Skin of body (tissue), 1 donor: ENCODE measurements at regions not wholly inside any gene's neighbourhood (a gene's known extent, or its start where the extent isn't known, plus 50 kb on each side); places are given as distances from the start of the nearest gene placed in this dataset.
"Not testable (repeated sequence)": the region's sequence is repeated elsewhere in the genome, so short reads cannot be mapped to it uniquely, and the experiment has no call there.

Experiments
- DNase-seq: peaks from one replicate; lab custom pipeline; 2025; lab: John Stamatoyannopoulos, UW

DNA sequence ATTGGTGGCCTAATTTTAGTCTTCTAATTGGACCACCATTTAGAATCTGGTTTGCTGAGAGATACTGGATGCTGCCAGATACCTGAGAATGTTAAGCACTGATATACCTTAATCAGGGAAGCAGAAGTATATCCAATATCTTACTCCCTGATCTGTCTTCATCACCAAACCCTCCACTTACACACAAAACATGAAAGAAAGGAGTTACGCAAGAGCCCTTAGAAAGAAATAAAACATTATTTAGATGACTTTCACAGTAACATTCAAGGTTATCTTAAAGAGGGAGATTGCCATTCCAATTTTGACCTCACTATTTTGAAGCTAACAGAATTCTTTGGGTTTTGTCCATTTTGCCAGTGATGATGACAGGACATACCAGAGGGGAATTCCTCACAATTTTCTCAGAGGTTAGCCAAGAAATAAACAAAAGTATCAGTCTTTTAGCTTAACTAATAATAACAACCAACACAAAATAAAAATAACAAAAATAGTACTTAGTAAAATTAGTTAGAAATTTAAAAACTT lies 496.1 kb downstream of the NFIB start:
- DNase-seq = no peak

DNA sequence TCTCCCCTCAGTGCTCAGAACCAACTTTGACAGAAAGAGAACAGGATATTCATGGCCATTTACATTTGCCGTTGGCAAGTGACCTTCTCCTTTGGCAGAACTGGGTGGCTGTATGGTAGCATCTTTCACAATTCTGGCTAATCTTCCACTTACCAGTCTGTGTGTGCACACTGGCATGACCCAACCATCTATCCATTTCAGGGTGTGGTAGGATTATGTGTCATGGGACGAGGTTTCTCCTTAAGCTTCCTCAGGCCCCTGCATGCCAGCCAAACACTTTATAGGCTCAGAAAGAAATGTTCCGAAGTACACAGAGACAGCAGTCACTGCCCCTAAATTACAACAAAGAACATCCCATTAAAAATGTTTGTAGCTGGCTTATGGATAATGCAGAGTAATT lies 497.1 kb downstream of the NFIB start:
- no peak for DNase-seq

DNA sequence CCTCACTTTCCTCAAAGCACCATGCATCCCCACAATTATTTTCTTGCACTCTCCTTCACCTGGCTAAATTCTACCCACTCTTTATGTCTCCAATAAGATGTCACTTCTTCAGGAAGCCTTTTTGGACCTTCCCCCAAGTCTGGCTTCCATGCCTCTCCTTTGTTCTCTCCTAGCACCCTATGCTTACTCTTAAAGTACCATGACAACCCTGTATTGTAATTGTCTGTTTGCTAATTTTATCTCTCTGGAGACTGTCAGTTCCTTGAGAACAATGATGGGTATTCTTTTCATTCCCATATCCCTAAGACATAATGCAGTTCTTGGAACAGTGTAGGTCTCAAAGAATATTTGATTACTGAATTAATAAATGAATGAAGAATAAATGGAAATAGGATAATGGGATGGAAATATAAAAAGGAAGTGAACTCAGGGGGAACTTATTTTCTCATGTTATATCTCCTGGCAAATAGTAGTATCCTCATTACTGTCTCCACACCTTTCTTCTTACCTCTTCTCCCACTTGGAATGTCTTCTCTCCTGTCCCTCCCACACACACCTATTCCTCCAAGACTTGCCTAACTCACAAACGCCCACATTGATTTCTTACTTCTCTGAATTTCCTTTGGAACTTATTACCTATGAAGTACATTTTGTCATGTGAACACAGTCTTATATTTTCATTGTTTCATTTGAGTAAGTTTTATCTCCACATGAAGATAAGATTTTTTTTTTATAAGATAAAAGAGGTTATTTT lies 499.1 kb downstream of the NFIB start:
- DNase-seq = no peak

DNA sequence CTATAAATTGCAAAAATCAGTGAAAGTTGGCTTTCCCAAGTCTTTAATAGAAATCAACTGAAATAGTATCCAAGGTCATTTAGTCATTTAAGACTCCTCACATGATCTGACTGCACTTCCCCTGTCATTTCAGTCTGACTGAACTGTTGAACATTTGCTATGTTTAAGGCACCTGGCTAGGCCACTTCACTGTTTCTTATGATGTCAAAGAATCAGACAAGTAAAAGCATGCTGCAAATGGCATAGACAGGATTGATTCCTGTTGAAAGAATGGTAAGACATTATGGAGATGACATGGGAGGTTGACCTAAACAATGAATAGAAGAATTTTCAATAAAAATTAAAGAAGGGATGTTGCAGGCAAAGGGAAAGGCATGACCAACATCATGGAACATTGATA lies 502.1 kb downstream of the NFIB start:
- no peak for DNase-seq

DNA sequence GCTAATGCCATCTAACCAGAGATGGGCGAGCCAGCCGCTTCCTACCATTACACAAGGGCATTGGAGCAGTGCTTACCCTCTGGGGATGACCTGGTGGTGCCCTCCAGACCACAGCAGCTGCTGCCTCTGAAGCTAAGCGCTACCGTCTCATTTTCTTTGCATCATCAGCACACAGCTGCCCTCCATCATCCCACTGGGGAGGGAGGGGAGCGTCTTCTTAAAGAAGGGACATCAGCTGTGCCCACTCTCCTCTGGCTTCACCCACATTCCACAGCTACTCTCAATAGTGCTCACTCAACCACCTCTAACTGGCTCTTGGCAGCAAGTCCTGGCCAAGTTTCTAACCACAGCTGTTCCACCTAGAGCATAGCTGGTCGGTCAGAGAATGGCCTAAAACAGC lies 503.4 kb downstream of the NFIB start:
- peak; percentile 19 for DNase-seq

DNA sequence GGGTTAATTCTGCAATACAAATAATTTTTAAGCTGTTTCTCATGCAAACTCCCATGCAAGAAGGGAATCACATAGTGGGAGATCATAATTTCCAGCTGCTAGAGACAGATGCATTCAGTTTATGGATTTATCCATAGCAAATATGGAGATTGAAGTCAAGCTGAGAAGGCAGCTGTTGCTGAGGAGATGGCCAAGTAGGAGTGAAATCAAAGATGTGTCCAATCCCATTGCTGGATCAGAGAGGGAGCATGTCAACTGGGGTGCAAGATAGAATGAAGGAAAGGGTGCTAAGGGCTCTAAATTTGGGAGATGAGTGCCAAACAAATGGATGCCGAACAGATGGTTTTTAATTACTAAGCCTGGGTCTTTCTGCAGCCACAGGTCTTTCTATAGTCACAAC lies 504.5 kb downstream of the NFIB start:
- DNase-seq = no peak

DNA sequence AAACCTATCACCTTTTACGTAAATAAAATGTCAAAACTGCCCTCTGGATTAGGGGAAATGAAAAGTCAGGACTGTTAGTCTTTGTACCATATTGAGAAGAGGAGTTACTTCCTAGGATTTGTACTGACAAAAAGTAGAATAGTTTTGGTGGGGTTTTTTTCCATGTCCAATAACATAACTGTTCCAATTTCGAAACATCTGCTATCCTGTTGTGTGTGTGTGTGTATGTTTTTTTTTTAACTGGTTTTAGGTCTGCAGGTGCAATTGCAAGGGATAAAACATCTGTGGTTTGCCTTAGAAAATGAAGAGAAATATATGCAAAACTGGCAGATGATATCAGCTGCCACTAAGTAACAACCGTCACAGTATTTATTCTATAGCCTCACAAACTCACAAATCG lies 506.8 kb downstream of the NFIB start:
- DNase-seq = no peak

DNA sequence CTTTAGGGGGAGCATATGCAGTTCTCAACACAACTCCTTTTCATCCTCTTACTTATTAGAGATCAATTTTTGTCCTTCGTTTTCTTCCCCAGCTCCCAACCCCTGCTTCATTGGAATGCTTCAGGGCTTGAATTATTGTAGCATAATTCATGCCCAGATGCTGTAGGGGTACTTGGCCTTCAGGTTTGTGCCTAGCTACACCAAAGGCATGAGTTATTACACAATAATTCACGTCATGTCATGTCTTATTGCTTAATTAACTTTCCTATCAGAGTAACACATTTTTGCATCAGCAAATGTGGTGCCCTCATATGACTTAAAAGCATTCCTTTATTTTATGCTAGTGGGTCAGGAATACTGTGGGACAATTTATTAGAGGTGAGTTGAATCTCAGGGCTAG lies 507.2 kb downstream of the NFIB start:
- DNase-seq = no peak

DNA sequence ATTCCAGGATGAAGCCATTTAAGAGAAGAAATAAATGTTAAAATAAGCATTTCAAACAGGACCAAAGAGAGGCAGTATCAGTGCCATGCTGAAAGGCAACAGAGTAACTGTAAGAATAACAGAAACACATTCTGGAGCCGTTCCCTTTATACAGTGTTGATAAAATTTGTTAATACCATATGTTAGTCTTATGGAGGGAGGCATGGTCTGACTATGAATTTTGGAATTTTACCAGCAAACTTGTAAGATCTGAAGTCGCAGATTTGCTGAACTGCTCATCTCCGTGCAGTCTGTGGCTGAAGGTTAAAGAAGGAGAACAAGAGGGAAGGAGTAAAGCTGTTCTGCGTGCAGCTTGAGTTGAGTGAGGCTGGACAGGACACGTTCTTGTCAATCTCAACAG lies 508.4 kb downstream of the NFIB start:
- peak; percentile 79 for DNase-seq

DNA sequence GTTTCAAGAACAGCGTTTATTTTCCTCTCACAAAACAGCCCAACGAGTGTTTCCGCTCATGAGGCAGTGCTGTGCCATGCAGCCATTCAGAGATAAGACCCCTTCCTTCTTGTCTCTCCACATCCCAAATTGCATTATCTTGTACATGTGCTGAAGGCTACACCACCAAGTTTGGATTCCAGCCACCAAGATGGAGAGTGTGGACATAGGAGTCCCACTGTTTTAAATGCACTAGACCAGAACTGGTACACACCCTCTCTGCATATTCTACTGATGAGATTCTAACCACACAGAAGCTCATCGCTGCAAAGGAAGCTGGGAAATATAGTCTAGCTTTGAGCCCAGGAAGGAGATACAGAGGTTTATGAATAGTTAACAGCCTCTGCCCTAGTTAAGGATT lies 509.4 kb downstream of the NFIB start:
- DNase-seq = no peak

DNA sequence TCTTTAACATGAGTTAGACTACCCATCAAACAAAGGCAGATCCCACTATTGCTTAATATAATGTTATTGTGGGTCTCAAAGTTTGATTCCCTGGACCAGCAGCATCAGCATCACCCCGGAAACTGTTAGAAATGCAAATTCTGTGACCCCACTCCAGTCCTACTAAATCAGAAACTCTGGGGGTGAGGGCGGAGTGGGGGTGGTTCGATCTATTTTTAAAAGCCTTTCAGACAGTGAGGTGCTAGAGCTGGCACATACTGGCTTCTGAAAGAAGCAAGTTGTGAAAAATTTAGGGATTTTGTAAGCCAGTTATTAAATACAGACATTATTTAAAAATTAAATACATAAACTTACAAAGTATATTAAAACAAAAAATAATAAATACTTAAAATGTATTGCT lies 513.2 kb downstream of the NFIB start:
- no peak for DNase-seq

DNA sequence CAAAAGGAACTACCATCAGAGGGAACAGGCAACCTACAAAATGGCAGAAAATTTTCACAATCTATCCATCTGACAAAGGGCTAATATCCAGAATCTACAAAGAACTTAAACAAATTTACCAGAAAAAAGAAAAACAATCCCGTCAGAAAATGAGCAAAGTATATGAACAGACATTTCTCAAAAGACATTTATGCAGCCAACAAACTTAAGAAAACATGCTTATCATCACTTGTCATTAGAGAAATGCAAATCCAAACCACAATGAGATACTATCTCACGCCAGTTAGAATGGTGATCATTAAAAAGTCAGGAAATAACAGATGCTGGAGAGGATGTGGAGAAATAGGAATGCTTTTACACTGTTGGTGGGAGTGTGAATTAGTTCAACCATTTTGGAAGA lies 516.2 kb downstream of the NFIB start:
- DNase-seq = not testable (repeated sequence)

DNA sequence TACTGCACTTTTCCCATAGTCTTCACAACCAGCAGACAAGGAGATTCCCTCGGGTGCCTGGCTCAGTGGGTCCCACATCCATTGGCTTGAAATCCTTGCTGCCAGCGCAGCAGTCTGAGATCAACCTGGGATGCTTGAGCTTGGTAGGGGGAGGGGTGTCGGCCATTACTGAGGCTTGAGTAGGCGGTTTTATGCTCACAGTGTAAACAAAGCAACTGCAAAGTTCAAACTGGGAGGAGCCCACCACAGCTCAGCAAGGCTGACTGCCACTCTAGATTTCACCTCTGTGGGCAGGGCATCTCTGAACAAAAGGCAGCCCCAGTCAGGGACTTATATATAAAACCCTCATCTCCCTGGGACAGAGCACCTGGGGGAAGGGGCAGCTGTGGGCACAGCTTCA lies 512.3 kb upstream of the MPDZ start:
- DNase-seq = no peak

DNA sequence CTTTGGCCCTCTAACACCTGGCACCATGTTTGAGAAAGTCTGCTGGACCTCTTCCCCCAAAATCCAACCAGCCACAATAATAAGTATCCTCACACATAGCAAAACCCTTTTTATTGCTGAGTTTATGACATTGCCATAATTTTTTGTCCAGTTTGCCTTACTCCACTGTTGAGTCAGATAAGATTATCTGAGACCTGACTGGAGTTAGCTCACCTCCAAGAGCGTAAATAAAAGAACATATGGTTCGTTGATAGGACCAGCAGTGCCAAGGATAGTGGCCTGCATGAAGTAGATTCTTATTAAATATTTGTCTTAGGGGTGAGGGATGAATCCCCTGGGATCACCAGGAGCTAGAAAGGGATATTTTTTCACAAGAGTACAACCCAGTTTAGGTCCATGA lies 510.6 kb upstream of the MPDZ start:
- no peak for DNase-seq

DNA sequence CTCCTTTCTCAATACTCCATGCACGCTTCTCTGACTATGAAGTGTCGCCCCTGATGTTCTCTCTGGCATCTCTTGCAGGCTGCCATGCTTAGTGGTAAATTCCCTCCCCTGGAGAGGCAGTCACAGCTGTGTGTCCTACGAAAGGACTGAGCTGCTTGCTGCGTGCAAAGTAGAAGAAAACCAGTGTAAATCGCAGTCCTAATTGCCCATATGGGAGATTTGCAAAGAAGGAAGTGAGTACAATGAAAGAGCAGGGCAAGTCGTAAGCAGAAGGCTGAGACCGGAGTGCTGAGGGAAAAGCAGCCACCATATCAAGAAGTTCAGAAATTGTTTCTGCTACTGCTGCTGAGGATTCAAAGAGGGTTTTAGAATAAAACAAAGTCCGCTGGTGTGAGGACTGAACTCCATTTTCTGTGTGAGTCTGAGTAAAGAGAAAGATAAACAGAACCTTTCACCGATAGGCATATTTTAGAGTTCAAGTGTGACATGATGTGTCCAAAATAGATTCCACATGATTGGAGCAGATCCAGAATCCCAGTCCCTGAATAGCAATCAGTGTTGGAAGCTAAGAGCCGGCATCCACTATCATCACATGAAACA lies 507.8 kb upstream of the MPDZ start:
- peak; percentile 97 for DNase-seq

DNA sequence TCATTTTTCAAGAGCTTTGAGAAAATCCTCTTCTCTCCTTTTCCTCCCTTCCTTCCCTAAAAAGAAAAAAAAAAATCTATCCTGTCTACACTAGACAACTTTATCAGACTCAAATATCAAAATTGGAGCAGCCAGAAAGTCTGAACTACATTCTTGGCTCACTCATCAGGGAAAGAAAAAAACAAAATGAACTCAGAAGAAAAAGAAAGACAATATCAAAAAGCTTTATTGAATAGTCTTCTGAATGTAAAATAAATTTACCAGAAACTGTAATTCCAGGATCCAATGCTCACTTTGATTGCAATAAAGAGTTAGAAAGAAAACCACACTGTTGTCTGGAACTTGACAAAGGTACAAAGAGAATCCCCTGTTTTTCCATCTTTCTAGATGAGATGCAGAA lies 507.2 kb upstream of the MPDZ start:
- no peak for DNase-seq

DNA sequence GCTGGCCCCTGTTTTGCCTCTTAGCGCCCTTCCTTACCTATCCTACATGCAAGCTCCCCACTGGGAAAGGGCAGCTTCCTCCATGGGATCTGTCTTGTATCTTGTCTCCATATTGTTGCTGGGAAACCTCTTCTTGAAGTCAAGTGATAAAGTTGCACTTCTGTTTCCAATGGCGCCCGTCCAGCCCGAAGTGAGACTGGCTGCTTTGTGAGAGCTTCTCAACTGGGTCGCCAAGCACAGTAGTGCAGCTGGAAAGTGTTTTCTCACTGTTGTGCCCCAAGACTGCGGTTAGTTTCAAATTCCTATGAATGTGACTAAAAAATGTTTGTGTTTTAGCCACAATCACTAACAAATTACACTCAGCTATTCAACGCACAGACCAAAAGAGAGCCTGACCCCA lies 506.6 kb upstream of the MPDZ start:
- no peak for DNase-seq

DNA sequence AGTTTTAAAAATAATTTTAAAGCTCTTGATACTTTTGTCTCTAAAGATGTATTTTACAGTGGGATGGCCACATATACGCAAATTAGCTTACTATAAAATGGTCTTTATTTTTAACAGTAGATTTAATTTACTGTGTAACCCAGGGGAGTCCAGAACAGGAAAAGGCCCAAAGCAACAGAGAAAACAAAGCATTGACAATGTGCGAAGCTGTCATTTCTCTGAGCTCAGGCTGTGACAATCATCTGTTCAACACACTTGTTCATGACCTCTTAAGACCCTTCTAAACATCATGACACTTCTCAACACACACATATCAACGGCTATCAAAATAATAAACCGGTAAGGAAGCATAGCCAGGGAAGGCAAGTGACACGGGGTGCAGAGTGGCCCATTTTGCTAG lies 499.6 kb upstream of the MPDZ start:
- DNase-seq = no peak

DNA sequence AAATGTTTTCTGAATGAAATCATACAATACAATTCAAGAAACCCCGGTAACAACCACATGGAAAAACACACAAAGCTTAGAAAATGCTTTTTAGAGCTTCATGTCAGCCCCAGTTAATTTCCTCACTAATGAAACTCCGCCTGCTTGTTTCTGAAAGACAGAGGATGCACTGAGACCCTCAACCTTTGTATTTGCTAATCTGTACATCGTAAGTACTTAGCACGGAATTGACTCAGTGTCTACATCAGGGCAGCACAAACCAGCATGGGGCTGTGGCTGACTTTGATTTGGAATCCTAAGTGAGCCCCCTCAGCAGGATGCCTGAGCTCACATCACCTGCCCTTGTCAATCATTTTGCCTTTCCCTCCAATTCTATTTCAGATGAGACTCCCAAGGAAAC lies 499.1 kb upstream of the MPDZ start:
- DNase-seq = peak; percentile 48

DNA sequence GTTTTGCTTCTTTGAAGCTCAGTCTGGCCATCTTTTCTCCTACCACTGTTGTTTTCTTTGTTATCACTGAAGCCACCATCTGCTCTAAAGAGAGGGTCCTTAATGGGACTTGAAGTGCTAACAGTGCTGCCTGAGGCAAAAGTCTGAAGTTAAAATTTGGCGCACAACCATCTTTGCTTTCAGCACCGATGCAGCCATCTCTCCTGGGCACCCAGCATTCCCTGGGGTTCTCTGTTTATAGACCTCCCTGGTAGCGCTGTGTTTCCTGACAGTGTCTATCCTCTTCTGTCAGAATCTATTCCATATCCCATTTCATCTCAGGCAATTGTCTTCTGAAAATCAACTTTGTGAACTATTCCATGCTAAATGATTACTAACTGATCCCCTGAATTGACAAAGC lies 491.5 kb upstream of the MPDZ start:
- no peak for DNase-seq

DNA sequence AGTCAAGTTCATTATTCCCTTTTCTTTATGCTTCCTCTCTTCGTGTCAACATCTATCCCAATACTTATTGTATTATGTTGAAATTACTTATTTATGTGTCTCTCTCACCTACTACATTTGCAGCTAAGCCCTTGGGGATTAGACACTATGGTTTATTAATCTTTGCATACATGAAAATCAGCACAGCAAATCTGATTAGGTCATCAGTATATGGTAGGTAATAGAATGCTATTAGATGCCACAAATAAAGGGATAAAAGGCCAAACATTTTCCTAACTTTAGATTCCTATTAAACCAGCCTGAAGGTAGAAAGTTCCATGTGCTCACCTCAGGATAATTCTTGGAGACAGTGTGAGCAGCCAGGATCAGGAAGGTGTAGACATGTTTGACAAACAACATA lies 490.1 kb upstream of the MPDZ start:
- no peak for DNase-seq

DNA sequence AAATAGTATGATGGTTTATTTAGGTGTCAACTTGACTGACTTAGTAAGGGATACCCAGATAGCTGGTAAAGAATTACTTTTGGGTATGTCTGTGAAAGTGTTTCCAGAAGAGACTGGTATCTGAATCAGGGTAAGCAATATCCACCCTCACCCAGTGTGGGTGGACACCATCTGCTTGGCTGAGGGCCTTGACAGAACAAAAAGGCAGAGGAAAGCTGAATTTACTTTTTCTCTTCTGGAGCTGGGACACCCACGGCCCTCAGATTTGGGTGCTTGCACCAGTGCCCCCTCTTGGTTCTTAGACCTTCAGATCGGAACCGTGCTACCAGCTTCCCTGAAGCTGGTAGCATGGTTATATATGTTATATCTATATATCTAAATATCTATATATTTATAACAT lies 489.5 kb upstream of the MPDZ start:
- no peak for DNase-seq

DNA sequence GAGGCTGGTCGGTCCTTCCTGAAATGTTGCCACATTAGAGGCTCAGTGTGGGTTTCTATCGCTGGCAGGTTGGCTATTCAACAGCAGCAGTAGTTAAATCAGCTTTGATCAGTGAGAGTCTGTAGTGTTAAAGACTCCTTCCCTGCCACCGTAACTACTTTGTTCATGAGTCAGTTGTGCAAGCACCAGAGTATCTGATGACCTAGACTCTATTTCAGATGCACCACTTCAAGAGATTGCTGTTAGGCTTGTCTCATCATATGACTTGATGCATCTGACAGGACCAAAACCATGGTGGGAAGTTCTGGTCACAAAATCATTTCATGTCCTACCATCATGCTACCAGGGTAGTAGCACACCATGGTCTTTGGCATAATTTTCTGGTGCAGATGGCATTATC lies 482.7 kb upstream of the MPDZ start:
- DNase-seq = no peak
